Lower lobe of right lung (tissue), 2 donors: ENCODE measurements at regions not wholly inside any gene's neighbourhood (a gene's known extent, or its start where the extent isn't known, plus 50 kb on each side); places are given as distances from the start of the nearest gene placed in this dataset.

Source experiments
- ATAC-seq, 2 donors: fragments of 200-7000 bp; cut with Tn5 transposase; one replicate each; pipeline ENCODE4 v1.9.1; 2020 to 2022; ENCODE audit warnings: mild to moderate bottlenecking in 2 of 2, moderate library complexity in 2 of 2
- DNase-seq: peaks from one replicate; pipeline ENCODE4 v3.0.0-alpha.2; 2020
- H3K27ac ChIP-seq: fragments of 200-600 bp; one replicate; pipeline ENCODE4 v1.8.0; 2022
- H3K27me3 ChIP-seq: fragments of 200-600 bp; one replicate; pipeline ENCODE4 v1.8.0; 2022; ENCODE audit warnings: low read depth
- H3K36me3 ChIP-seq: fragments of 200-600 bp; one replicate; pipeline ENCODE4 v1.8.0; 2022; ENCODE audit warnings: mild to moderate bottlenecking
- H3K4me1 ChIP-seq: fragments of 200-600 bp; one replicate; pipeline ENCODE4 v1.8.0; 2022
- H3K4me3 ChIP-seq: fragments of 200-600 bp; one replicate; pipeline ENCODE4 v1.8.0; 2022; ENCODE audit warnings: mild to moderate bottlenecking
- H3K9me3 ChIP-seq: fragments of 200-600 bp; one replicate; pipeline ENCODE4 v1.8.0; 2022
- intact Hi-C: fragments of 100-400 bp; cut with DNase I; formaldehyde crosslinking; loops from one replicate; pipeline ENCODE4 v1.11.0; 2022
- TF ChIP-seq, protein P1 (sequence below): fragments of 200-600 bp; IDR thresholded peaks from one replicate; pipeline ENCODE4 v1.8.0; 2022; ENCODE audit warnings: antibody characterized with exemption, mild to moderate bottlenecking
- donor health status: DM: no; HTN: yes; CAD: no; lungs with severe emphysema.

DNA sequence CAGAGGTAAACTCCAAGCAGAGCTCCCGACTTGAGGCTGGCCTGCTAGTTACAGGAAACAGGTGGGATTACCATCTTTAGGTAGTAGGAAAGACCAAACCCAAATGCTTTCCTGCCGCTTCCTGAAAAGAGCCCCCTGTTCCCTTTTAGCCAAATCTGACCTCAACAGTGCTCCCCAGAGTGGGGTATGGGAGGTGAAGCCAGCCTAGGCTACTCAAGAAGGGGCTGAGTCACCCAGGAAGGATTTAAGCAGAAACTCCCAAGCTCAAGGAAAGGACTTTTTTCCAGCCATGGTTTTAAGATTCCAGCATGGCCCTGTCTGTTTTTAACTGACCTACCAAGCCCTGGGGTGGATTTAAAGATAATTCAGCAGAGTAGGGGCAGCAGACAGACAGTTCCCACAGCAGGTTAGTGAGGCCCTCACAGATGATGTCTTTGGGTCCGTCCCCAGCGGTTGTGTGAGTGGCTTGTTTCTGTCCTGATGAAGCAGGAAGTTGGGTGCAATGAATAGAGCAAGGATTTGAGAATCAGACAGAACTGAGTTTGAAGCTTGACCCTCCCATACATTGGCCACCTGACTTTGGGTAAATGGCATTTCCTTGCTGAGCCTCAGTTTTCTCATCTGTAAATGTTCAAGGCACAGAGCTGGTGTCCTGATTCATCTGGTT is 76.9 kb upstream of the MAFB start:
- intact Hi-C loops, result no loop called here
- H3K4me3 ChIP-seq, result no peak overlapping the region

GRCh38 chr20:40766790-40767614 is 78.0 kb upstream of the MAFB start:
- ATAC-seq, result no peak
- no peak for DNase-seq
- no peak overlapping the region for H3K27ac ChIP-seq
- H3K27me3 ChIP-seq, result no peaks in the 10 kb centered on the region
- no peaks in the 10 kb centered on the region for H3K9me3 ChIP-seq
- no peak overlapping the region for H3K4me3 ChIP-seq
- intact Hi-C loops, result no loop called here
- TF ChIP-seq, protein P1, sequence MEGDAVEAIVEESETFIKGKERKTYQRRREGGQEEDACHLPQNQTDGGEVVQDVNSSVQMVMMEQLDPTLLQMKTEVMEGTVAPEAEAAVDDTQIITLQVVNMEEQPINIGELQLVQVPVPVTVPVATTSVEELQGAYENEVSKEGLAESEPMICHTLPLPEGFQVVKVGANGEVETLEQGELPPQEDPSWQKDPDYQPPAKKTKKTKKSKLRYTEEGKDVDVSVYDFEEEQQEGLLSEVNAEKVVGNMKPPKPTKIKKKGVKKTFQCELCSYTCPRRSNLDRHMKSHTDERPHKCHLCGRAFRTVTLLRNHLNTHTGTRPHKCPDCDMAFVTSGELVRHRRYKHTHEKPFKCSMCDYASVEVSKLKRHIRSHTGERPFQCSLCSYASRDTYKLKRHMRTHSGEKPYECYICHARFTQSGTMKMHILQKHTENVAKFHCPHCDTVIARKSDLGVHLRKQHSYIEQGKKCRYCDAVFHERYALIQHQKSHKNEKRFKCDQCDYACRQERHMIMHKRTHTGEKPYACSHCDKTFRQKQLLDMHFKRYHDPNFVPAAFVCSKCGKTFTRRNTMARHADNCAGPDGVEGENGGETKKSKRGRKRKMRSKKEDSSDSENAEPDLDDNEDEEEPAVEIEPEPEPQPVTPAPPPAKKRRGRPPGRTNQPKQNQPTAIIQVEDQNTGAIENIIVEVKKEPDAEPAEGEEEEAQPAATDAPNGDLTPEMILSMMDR, result no peak
- peaks cover 16% of the 10 kb centered on the region for H3K4me1 ChIP-seq
- H3K36me3 ChIP-seq, result no peaks in the 10 kb centered on the region

More for the DNA sequence above, 76.9 kb upstream of the MAFB start:
- Histone ChIP-seq H3K9me3 (no peaks in the 10 kb centered on the region), H3K4me1 (peaks cover 9% of the 10 kb centered on the region), H3K27me3 (no peaks in the 10 kb centered on the region), H3K27ac (no peak overlapping the region), H3K36me3 (no peaks in the 10 kb centered on the region)
- ATAC-seq (no peak), DNase-seq (no peak)
- TF ChIP-seq, protein P1, result no peak

DNA sequence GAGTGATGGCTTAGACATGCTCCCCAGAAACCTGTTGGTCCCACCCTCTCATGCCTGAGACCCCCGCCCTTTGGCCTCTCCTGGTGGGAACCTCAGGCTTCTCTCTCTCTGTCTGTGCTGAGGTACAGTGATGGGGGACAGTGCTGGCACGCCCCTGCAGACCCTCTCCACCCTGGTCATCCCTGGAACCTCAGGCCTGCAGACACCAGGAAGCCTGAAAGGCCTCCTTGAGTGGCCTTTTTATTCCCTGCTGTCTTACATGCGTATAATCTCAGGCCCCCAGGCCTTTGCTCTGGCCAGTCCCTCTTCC is 78.5 kb upstream of the MAFB start:
- Histone ChIP-seq H3K4me3 (no peak overlapping the region), H3K27me3 (no peaks in the 10 kb centered on the region), H3K4me1 (peaks cover 17% of the 10 kb centered on the region), H3K36me3 (no peaks in the 10 kb centered on the region), H3K9me3 (no peaks in the 10 kb centered on the region), H3K27ac (no peak overlapping the region)
- intact Hi-C loops, result no loop called here
- TF ChIP-seq, protein P1, result no peak
- ATAC-seq, result no peak
- DNase-seq, result no peak

DNA sequence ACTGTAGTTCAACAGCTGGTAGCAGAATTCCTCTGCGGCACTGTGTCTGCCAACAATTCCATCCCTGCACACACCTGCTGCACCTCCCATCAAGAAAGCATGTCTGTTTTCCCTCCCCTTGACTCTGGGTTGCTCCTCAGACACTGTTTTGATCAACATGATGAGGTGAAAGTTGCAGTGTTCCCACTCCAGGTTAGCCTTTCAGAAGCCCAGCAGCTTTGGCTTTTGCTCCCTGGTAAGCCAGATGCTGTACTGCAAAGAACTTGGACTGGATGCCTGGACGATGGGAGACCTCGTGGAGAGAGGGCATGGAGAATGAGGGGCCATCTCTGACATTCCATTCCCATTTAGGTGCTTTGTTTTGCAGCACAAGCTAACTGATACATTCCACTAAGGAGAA is 79.1 kb upstream of the MAFB start:
- TF ChIP-seq, protein P1, result no peak
- no peaks in the 10 kb centered on the region for H3K27me3 ChIP-seq
- ATAC-seq (no peak), DNase-seq (no peak)
- H3K36me3 ChIP-seq, result no peaks in the 10 kb centered on the region
- no peak overlapping the region for H3K4me3 ChIP-seq
- H3K27ac ChIP-seq, result no peak overlapping the region
- intact Hi-C loops, result no loop called here
- H3K4me1 ChIP-seq, result peaks cover 17% of the 10 kb centered on the region
- H3K9me3 ChIP-seq, result no peaks in the 10 kb centered on the region

- Histone ChIP-seq H3K4me1 (peaks cover 17% of the 10 kb centered on the region), H3K36me3 (no peaks in the 10 kb centered on the region), H3K27ac (no peak overlapping the region), H3K4me3 (no peak overlapping the region), H3K9me3 (no peaks in the 10 kb centered on the region), H3K27me3 (no peaks in the 10 kb centered on the region)
- intact Hi-C loops, result no loop called here
- DNase-seq, result no peak
- peak; percentile 55 to 61 for ATAC-seq
- TF ChIP-seq, protein P1, result no peak
Measured at GRCh38 chr20:40769677-40770285, 80.7 kb upstream of the MAFB start.
